H1 (cell line): ENCODE measurements at regions not wholly inside any gene's neighbourhood (a gene's known extent, or its start where the extent isn't known, plus 50 kb on each side); places are given as distances from the start of the nearest gene placed in this dataset.

Source experiments
- CTCF ChIA-PET: fragments of 300-600 bp; sonication (Branson Sonifier 250); formaldehyde crosslinking; loops from one replicate; lab custom pipeline; 2021; ENCODE audit not compliant: partially characterized antibody; lab: Charles Lee
- POLR2A ChIA-PET: fragments of 300-600 bp; sonication (Branson Sonifier 250); formaldehyde crosslinking; loops from one replicate; lab custom pipeline; 2021; ENCODE audit warnings: inconsistent platforms; ENCODE audit not compliant: partially characterized antibody; lab: Charles Lee
- DNase-seq, 2 experiments: peaks; one replicate each; pipeline versions ENCODE4 v3.0.0 to v3.0.0-alpha.2; 2010 to 2022; ENCODE audit warnings: low spot score in 2 of 2, low read depth in 1 of 2, mixed read lengths in 1 of 2
- FAIRE-seq: peaks from 2 replicates; lab custom pipeline; 2011; peaks lifted over from hg19 to GRCh38; lab: Jason Lieb, UNC
- H2AFZ ChIP-seq: 2 replicates; pipeline ENCODE4 v1.8.1; 2012; ENCODE audit warnings: low read length, inconsistent platforms
- H2AK5ac ChIP-seq: 2 replicates; pipeline ENCODE4 v1.6.1; 2013; ENCODE audit warnings: low read depth, low read length
- H2BK120ac ChIP-seq: replicated peaks from 2 replicates; pipeline ENCODE3; 2013; ENCODE audit warnings: low read depth, low read length, inconsistent platforms
- H2BK12ac ChIP-seq: 2 replicates; pipeline ENCODE4 v1.6.1; 2013; ENCODE audit warnings: low read depth, low read length
- H2BK15ac ChIP-seq: 2 replicates; pipeline ENCODE4 v1.6.1; 2013; ENCODE audit warnings: low read length
- H2BK20ac ChIP-seq: 2 replicates; pipeline ENCODE4 v1.6.1; 2013; ENCODE audit warnings: low read length
- H2BK5ac ChIP-seq: 2 replicates; pipeline ENCODE4 v1.6.1; 2013; ENCODE audit warnings: low read depth, low read length
- H3K14ac ChIP-seq: 2 replicates; pipeline ENCODE4 v1.6.1; 2013; ENCODE audit warnings: inconsistent platforms; ENCODE audit not compliant: insufficient read length
- H3K18ac ChIP-seq: 2 replicates; pipeline ENCODE4 v1.6.1; 2013; ENCODE audit warnings: low read length; ENCODE audit errors: extremely low read depth
- H3K23ac ChIP-seq: 2 replicates; pipeline ENCODE4 v1.6.1; 2013; ENCODE audit warnings: inconsistent platforms; ENCODE audit not compliant: insufficient read length
- H3K23me2 ChIP-seq: 2 replicates; pipeline ENCODE4 v1.6.1; 2013; ENCODE audit warnings: low read depth, low read length
- H3K27ac ChIP-seq: 2 replicates; pipeline ENCODE4 v1.6.1; 2011; ENCODE audit warnings: low read depth, low read length, inconsistent platforms
- H3K27me3 ChIP-seq, 4 experiments: replicated peaks in 1 of 4; 1 replicate in 1 of 4; 2 replicates in 3 of 4; pipeline versions ENCODE4 v1.6.1 to v1.8.1; 2011 to 2013; ENCODE audit warnings: low read length in 3 of 4, mild to moderate bottlenecking in 3 of 4, inconsistent platforms in 2 of 4, mixed read lengths in 2 of 4, moderate library complexity in 1 of 4; ENCODE audit not compliant: control insufficient read depth in 3 of 4, insufficient read depth in 3 of 4; ENCODE audit errors: extremely low read depth in 1 of 4
- H3K36me3 ChIP-seq, 4 experiments: 2 replicates each; pipeline versions ENCODE4 v1.6.1 to v1.8.1; 2011 to 2013; ENCODE audit warnings: mild to moderate bottlenecking in 4 of 4, low read length in 3 of 4, moderate library complexity in 2 of 4, control low read depth in 1 of 4, inconsistent platforms in 1 of 4; ENCODE audit not compliant: insufficient read depth in 4 of 4, control insufficient read depth in 2 of 4
- H3K4ac ChIP-seq: replicated peaks from 2 replicates; pipeline ENCODE3; 2013; ENCODE audit warnings: low read length, low read depth, mixed read lengths, inconsistent platforms; ENCODE audit not compliant: insufficient read length
- H3K4me1 ChIP-seq, 4 experiments: replicated peaks in 1 of 4; 1 replicate in 1 of 4; 2 replicates in 3 of 4; pipeline versions ENCODE4 v1.6.1 to v1.8.1; 2011 to 2013; ENCODE audit warnings: low read length in 3 of 4, inconsistent platforms in 2 of 4, mixed read lengths in 1 of 4; ENCODE audit not compliant: insufficient read depth in 4 of 4, control insufficient read depth in 3 of 4
- H3K4me2 ChIP-seq, 2 experiments: 2 replicates each; pipeline versions ENCODE4 v1.6.1 to v1.8.1; 2011 to 2013; ENCODE audit warnings: low read depth in 2 of 2, low read length in 2 of 2, control low read depth in 1 of 2, inconsistent platforms in 1 of 2, mild to moderate bottlenecking in 1 of 2; ENCODE audit not compliant: insufficient read depth in 1 of 2
- H3K4me3 ChIP-seq, 4 experiments: fragments of 200-600, 300-600 bp in 1 of 4; sonication (generic), shearing (Covaris generic), sonication (Bioruptor Twin) in 1 of 4; 2 replicates each; pipeline versions ENCODE4 v1.5.1 to v1.8.1; 2011 to 2016; ENCODE audit warnings: low read length in 4 of 4, low read depth in 3 of 4, control low read depth in 2 of 4, inconsistent platforms in 2 of 4, mild to moderate bottlenecking in 2 of 4, mixed read lengths in 1 of 4, moderate library complexity in 1 of 4; ENCODE audit not compliant: insufficient read depth in 2 of 4; ENCODE audit errors: extremely low read depth in 1 of 4
- H3K56ac ChIP-seq: replicated peaks from 2 replicates; pipeline ENCODE3; 2013; ENCODE audit warnings: low read depth, mild to moderate bottlenecking, mixed read lengths, low read length, inconsistent platforms; ENCODE audit not compliant: insufficient read length
- H3K79me1 ChIP-seq: 2 replicates; pipeline ENCODE4 v1.6.1; 2013; ENCODE audit warnings: low read depth, low read length, control low read depth
- H3K79me2 ChIP-seq, 2 experiments: 2 replicates each; pipeline versions ENCODE4 v1.6.1 to v1.8.1; 2012 to 2013; ENCODE audit warnings: low read length in 2 of 2, mild to moderate bottlenecking in 2 of 2, inconsistent platforms in 1 of 2; ENCODE audit not compliant: insufficient read depth in 2 of 2, control insufficient read depth in 1 of 2
- H3K9ac ChIP-seq, 4 experiments: replicated peaks in 1 of 4; 1 replicate in 1 of 4; 2 replicates in 3 of 4; pipeline versions ENCODE4 v1.6.1 to v1.8.1; 2011 to 2013; ENCODE audit warnings: low read depth in 3 of 4, low read length in 3 of 4, control low read depth in 2 of 4, mild to moderate bottlenecking in 2 of 4, moderate library complexity in 2 of 4, inconsistent platforms in 1 of 4; ENCODE audit errors: extremely low read depth in 1 of 4
- H3K9me3 ChIP-seq, 2 experiments: 2 replicates each; pipeline versions ENCODE4 v1.6.1 to v1.8.1; 2012 to 2013; ENCODE audit warnings: mild to moderate bottlenecking in 2 of 2, moderate library complexity in 2 of 2, control low read depth in 1 of 2, inconsistent platforms in 1 of 2, low read depth in 1 of 2, low read length in 1 of 2, mixed read lengths in 1 of 2; ENCODE audit not compliant: insufficient read depth in 2 of 2
- H4K20me1 ChIP-seq, 2 experiments: replicated peaks in 1 of 2; 2 replicates each; pipeline versions ENCODE3 to v1.8.1; 2011 to 2013; ENCODE audit warnings: inconsistent platforms in 2 of 2, low read length in 2 of 2, mild to moderate bottlenecking in 1 of 2; ENCODE audit not compliant: insufficient read depth in 2 of 2, control insufficient read depth in 1 of 2
- H4K5ac ChIP-seq: 2 replicates; pipeline ENCODE4 v1.6.1; 2013; ENCODE audit warnings: low read length, low read depth, mixed read lengths, inconsistent platforms; ENCODE audit not compliant: insufficient read length
- H4K8ac ChIP-seq: 2 replicates; pipeline ENCODE4 v1.8.0; 2013; ENCODE audit warnings: mild to moderate bottlenecking, moderate library complexity, low read length, inconsistent platforms; ENCODE audit not compliant: insufficient read depth; ENCODE audit errors: extremely low read depth
- H4K91ac ChIP-seq: replicated peaks from 2 replicates; pipeline ENCODE3; 2013; ENCODE audit warnings: low read length, mixed read lengths, inconsistent platforms; ENCODE audit not compliant: insufficient read length
- E2F6 ChIP-seq: IDR thresholded peaks from 2 replicates; pipeline ENCODE4 v1.6.1; 2012; ENCODE audit warnings: inconsistent platforms
- POU5F1 ChIP-seq: IDR thresholded peaks from 2 replicates; pipeline ENCODE4 v1.6.1; 2011; ENCODE audit warnings: low read depth, mild to moderate bottlenecking, low read length, moderate library complexity
- RAD21 ChIP-seq, 2 experiments: IDR thresholded peaks in 1 of 2; conservative IDR thresholded peaks in 1 of 2; 2 replicates each; pipeline ENCODE4 v1.6.1; 2011; ENCODE audit warnings: low read depth in 2 of 2, low read length in 2 of 2, improper control_type of control experiment in 1 of 2, inconsistent platforms in 1 of 2, mild to moderate bottlenecking in 1 of 2, moderate library complexity in 1 of 2
- WGBS, 2 experiments: shearing (Covaris generic) in 1 of 2; methylation state at CpG; one replicate each; pipeline versions ENCODE4 v1.1.6 to v1.1.7; 2013 to 2015; ENCODE audit warnings: low lambda C conversion rate in 2 of 2, mixed read lengths in 2 of 2, inconsistent platforms in 1 of 2, low coverage in 1 of 2, missing lambda C conversion rate in 1 of 2; ENCODE audit not compliant: insufficient replicate concordance in 2 of 2, insufficient coverage in 1 of 2, insufficient read length in 1 of 2; ENCODE audit errors: extremely low coverage in 1 of 2, missing lambda C conversion rate in 1 of 2; 5-methylcytosine and 5-hydroxymethylcytosine counted together

GRCh38 chr5:56567278-56567677 is 248.1 kb upstream of the MAP3K1 start:
- TF ChIP-seq POU5F1 (no peak), E2F6 (peak; percentile 52; the same call in 1 of the 2 replicates), RAD21 (IDR thresholded peaks at IDR 0.05 in 1 of 2, conservative IDR thresholded peaks at IDR 0.05 in 1 of 2; ENCODE audit: low read depth in 2 of 2, low read length in 2 of 2) (0 out of 4 replicates have a peak, but pooled peaks of 1 of the 2 experiments have one; percentile 3)
- Histone ChIP-seq H3K23me2 (no peaks in the 10 kb centered on the region), H3K79me1 (no peaks in the 10 kb centered on the region), H3K27me3 (no peaks in the 10 kb centered on the region), H2BK120ac (no peak overlapping the region), H3K27ac (no peak overlapping the region), H3K4me2 (no peak overlapping the region; a peak in 1 of 4 replicates), H3K4ac (no peak overlapping the region), H3K79me2 (no peaks in the 10 kb centered on the region), H3K18ac (no peak overlapping the region), H4K8ac (no peak overlapping the region), H2AK5ac (no peak overlapping the region), H3K9ac (no peak overlapping the region), H2BK20ac (no peak overlapping the region), H2AFZ (peak overlapping the region; percentile 12; the same call in 1 of the 2 replicates), H3K4me1 (peaks cover 0 to 4% (median 0%) of the 10 kb centered on the region in 4 experiments; a peak in 1 of 7 replicates), H3K4me3 (no peak overlapping the region), H3K56ac (no peak overlapping the region), H4K20me1 (no peaks in the 10 kb centered on the region), H3K36me3 (no peaks in the 10 kb centered on the region), H2BK15ac (no peak overlapping the region), H3K23ac (no peak overlapping the region), H3K9me3 (no peaks in the 10 kb centered on the region), H2BK5ac (0 out of 2 replicates have a peak overlapping the region, but pooled peaks have one; percentile 7), H4K91ac (no peak overlapping the region), H4K5ac (no peak overlapping the region), H2BK12ac (no peak overlapping the region), H3K14ac (no peak overlapping the region)
- peak in 1 of 2 experiments; percentile 2 for DNase-seq
- 55% methylated on average over 4 of the region's 4 CpGs; no CpG with 5 or more reads in 1 of the 2 experiments for WGBS, 2 experiments
- ChIA-PET CTCF (interaction anchor here (1.3 kb wide), 1 partner anchor 13 kb away, joined by 3 read pairs; no protein-coding TSS in a partner anchor), POLR2A (no interaction called here)
- FAIRE-seq, result no peak
